HCT116 (cell line): ENCODE measurements at regions not wholly inside any gene's neighbourhood (a gene's known extent, or its start where the extent isn't known, plus 50 kb on each side); places are given as distances from the start of the nearest gene placed in this dataset.

ENCODE experiments used
- ATAC-seq: fragments of 200-7000 bp; cut with Tn5 transposase; 2 replicates; pipeline ENCODE4 v1.9.1; 2020; ENCODE audit warnings: mild to moderate bottlenecking, moderate library complexity
- BruUV-seq: library from RNA; stranded (reverse); fragments of 400-500 nt; replicated peaks from 2 replicates; lab custom pipeline; 2021; lab: Mats Ljungman, UMichigan
- CTCF ChIA-PET: fragments of 300-600 bp; sonication (Branson Sonifier 250); formaldehyde crosslinking; loops from one replicate; lab custom pipeline; 2021; ENCODE audit warnings: antibody characterized with exemption; lab: Charles Lee
- POLR2A ChIA-PET: fragments of 300-600, 350-600 bp; sonication (Branson Sonifier 250); formaldehyde crosslinking; loops from one replicate; lab custom pipeline; 2021; ENCODE audit warnings: antibody characterized with exemption; lab: Charles Lee
- RAD21 ChIA-PET, 2 experiments: fragments of 300-600 bp; sonication (Branson Sonifier 250); formaldehyde crosslinking; loops; one replicate each; lab custom pipeline; 2023; ENCODE audit warnings: low total read pairs in 2 of 2; ENCODE audit not compliant: uncharacterized antibody in 2 of 2, unreplicated experiment in 2 of 2, low non-redundant PET in 1 of 2; lab: Charles Lee
- DNase-seq: peaks from one replicate; pipeline ENCODE4 v3.0.0-alpha.2; 2010; ENCODE audit warnings: low read depth, low spot score
- H2AFZ ChIP-seq: fragments of 200-600 bp; shearing (Covaris generic), sonication (generic); 2 replicates; pipeline ENCODE4 v1.6.1; 2017; ENCODE audit warnings: low read depth, mixed run types, mixed read lengths, antibody characterized with exemption, low read length; ENCODE audit not compliant: poor library complexity, severe bottlenecking
- H3K27ac ChIP-seq: 2 replicates; pipeline ENCODE4 v1.5.1; 2012; ENCODE audit warnings: low read depth, low read length
- H3K27me3 ChIP-seq: fragments of 200-600 bp; sonication (generic); 2 replicates; pipeline ENCODE4 v1.6.1; 2016; ENCODE audit warnings: mixed run types, low read length, mixed read lengths; ENCODE audit not compliant: insufficient read depth
- H3K36me3 ChIP-seq, 2 experiments: fragments of 200-500 bp in 1 of 2; fragments of 200-600 bp in 1 of 2; sonication (Bioruptor generic) in 1 of 2; sonication (generic) in 1 of 2; 2 replicates each; pipeline versions ENCODE4 v1.5.1 to v1.6.1; 2014 to 2016; ENCODE audit warnings: low read length in 2 of 2, inconsistent platforms in 1 of 2, mixed read lengths in 1 of 2, mixed run types in 1 of 2; ENCODE audit not compliant: insufficient read depth in 2 of 2, control insufficient read depth in 1 of 2
- H3K4me1 ChIP-seq, 2 experiments: fragments of 200-600 bp in 1 of 2; sonication (generic) in 1 of 2; 2 replicates each; pipeline versions ENCODE4 v1.5.1 to v1.6.1; 2012 to 2017; ENCODE audit warnings: low read length in 2 of 2, inconsistent platforms in 1 of 2, mild to moderate bottlenecking in 1 of 2, mixed read lengths in 1 of 2, mixed run types in 1 of 2, moderate library complexity in 1 of 2; ENCODE audit not compliant: insufficient read depth in 2 of 2, control insufficient read depth in 1 of 2
- H3K4me2 ChIP-seq: fragments of 200-600 bp; sonication (generic); 2 replicates; pipeline ENCODE4 v1.6.1; 2017; ENCODE audit warnings: mixed run types, low read length, mixed read lengths
- H3K4me3 ChIP-seq, 2 experiments: fragments of 200-600 bp in 1 of 2; sonication (generic) in 1 of 2; replicated peaks in 1 of 2; 2 replicates each; pipeline ENCODE4 v1.5.1; 2011 to 2016; ENCODE audit warnings: low read length in 2 of 2, control low read depth in 1 of 2, low read depth in 1 of 2, mild to moderate bottlenecking in 1 of 2, mixed read lengths in 1 of 2, mixed run types in 1 of 2
- H3K79me2 ChIP-seq: fragments of 200-600 bp; sonication (generic); 2 replicates; pipeline ENCODE4 v1.6.1; 2017; ENCODE audit warnings: mild to moderate bottlenecking, mixed run types, low read length, moderate library complexity, mixed read lengths; ENCODE audit not compliant: insufficient read depth
- H3K9ac ChIP-seq: fragments of 200-600 bp; sonication (generic); 2 replicates; pipeline ENCODE4 v1.6.1; 2016; ENCODE audit warnings: low read length, mixed read lengths
- H3K9me2 ChIP-seq: fragments of 200-600 bp; sonication (generic), shearing (Covaris generic); 2 replicates; pipeline ENCODE4 v1.6.1; 2017; ENCODE audit warnings: mixed run types, mild to moderate bottlenecking, moderate library complexity; ENCODE audit not compliant: insufficient read depth
- H3K9me3 ChIP-seq, 2 experiments: fragments of 200-500 bp in 1 of 2; fragments of 200-600 bp in 1 of 2; sonication (Bioruptor generic) in 1 of 2; sonication (generic) in 1 of 2; 2 replicates each; pipeline ENCODE4 v1.6.1; 2014 to 2017; ENCODE audit warnings: low read length in 2 of 2, mixed read lengths in 2 of 2, inconsistent platforms in 1 of 2, low read depth in 1 of 2, mild to moderate bottlenecking in 1 of 2, mixed run types in 1 of 2, moderate library complexity in 1 of 2; ENCODE audit not compliant: control insufficient read depth in 1 of 2, insufficient read depth in 1 of 2
- H4K20me1 ChIP-seq: fragments of 200-600 bp; sonication (generic), shearing (Covaris generic); 2 replicates; pipeline ENCODE4 v1.6.1; 2017; ENCODE audit warnings: mixed run types, mild to moderate bottlenecking, moderate library complexity; ENCODE audit not compliant: insufficient read depth
- CBX3 ChIP-seq: IDR thresholded peaks from 2 replicates; pipeline ENCODE4 v1.6.1; 2012; ENCODE audit warnings: low read depth
- CEBPB ChIP-seq: IDR thresholded peaks from 2 replicates; pipeline ENCODE4 v1.6.1; 2012; ENCODE audit warnings: low read depth
- CTCF ChIP-seq, 3 experiments: fragments of 200-600 bp in 1 of 3; sonication (generic) in 1 of 3; IDR thresholded peaks in 2 of 3; conservative IDR thresholded peaks in 1 of 3; 2 replicates each; pipeline ENCODE4 v1.5.1; 2012 to 2017; ENCODE audit warnings: low read depth in 2 of 3, low read length in 2 of 3, antibody characterized with exemption in 1 of 3, borderline replicate concordance in 1 of 3, control low read depth in 1 of 3, mild to moderate bottlenecking in 1 of 3, mixed read lengths in 1 of 3, mixed run types in 1 of 3, moderate library complexity in 1 of 3; ENCODE audit not compliant: insufficient read depth in 1 of 3
- EGR1 ChIP-seq: IDR thresholded peaks from 2 replicates; pipeline ENCODE4 v1.6.1; 2012; ENCODE audit warnings: low read depth
- EZH2phosphoT487 ChIP-seq: fragments of 200-600 bp; IDR thresholded peaks from 2 replicates; pipeline ENCODE4 v1.6.1; 2018; ENCODE audit warnings: antibody characterized with exemption, borderline replicate concordance
- FOSL1 ChIP-seq: IDR thresholded peaks from 2 replicates; pipeline ENCODE4 v1.6.1; 2012; ENCODE audit warnings: low read depth
- MAX ChIP-seq: IDR thresholded peaks from 2 replicates; pipeline ENCODE4 v1.6.1; 2012
- POLR2A ChIP-seq: IDR thresholded peaks from 2 replicates; pipeline ENCODE4 v1.7.0; 2011; ENCODE audit warnings: borderline replicate concordance; ENCODE audit not compliant: insufficient read depth, insufficient read length; ENCODE audit errors: extremely low read depth
- POLR2AphosphoS5 ChIP-seq: IDR thresholded peaks from 2 replicates; pipeline ENCODE4 v1.6.1; 2011; ENCODE audit warnings: mild to moderate bottlenecking, low read depth, low read length, moderate library complexity
- RAD21 ChIP-seq: IDR thresholded peaks from 2 replicates; pipeline ENCODE4 v1.6.1; 2012; ENCODE audit warnings: low read depth, mild to moderate bottlenecking
- REST ChIP-seq: IDR thresholded peaks from 2 replicates; pipeline ENCODE4 v1.6.1; 2012; ENCODE audit warnings: low read depth
- SIN3A ChIP-seq: IDR thresholded peaks from 2 replicates; pipeline ENCODE4 v1.6.1; 2012; ENCODE audit warnings: low read depth
- SP1 ChIP-seq: IDR thresholded peaks from 2 replicates; pipeline ENCODE4 v1.6.1; 2012; ENCODE audit warnings: low read depth
- SRF ChIP-seq: IDR thresholded peaks from 2 replicates; pipeline ENCODE4 v1.6.1; 2012; ENCODE audit warnings: low read depth
- YY1 ChIP-seq: IDR thresholded peaks from 2 replicates; pipeline ENCODE4 v1.6.1; 2011; ENCODE audit warnings: low read length, low read depth, moderate library complexity, mild to moderate bottlenecking; ENCODE audit not compliant: insufficient replicate concordance; ENCODE audit errors: extremely low read depth
- ZNF274 ChIP-seq: fragments of 200-500 bp; sonication (Bioruptor generic); IDR thresholded peaks from 2 replicates; pipeline ENCODE4 v1.6.1; 2014; ENCODE audit warnings: mild to moderate bottlenecking, low read depth, low read length, inconsistent platforms
- intact Hi-C: fragments of 100-400 bp; cut with micrococcal nuclease; formaldehyde crosslinking; loops from 2 replicates; pipeline ENCODE4 v1.10.0; 2022

- ATAC-seq = no peak
- TF ChIP-seq MAX (no peak), SP1 (no peak), EGR1 (no peak), SIN3A (no peak), RAD21 (no peak), SRF (no peak), CTCF (IDR thresholded peaks at IDR 0.05 in 2 of 3, conservative IDR thresholded peaks at IDR 0.05 in 1 of 3; ENCODE audit: borderline replicate concordance in 1 of 3, insufficient read depth in 1 of 3, low read depth in 2 of 3, low read length in 2 of 3) (no peak), ZNF274 (no peak), YY1 (no peak), POLR2AphosphoS5 (no peak), POLR2A (no peak), CEBPB (no peak), REST (no peak), EZH2phosphoT487 (no peak), FOSL1 (no peak), CBX3 (no peak)
- H3K4me3 ChIP-seq = no peak overlapping the region
- intact Hi-C loops = no loop called here
- no peak for DNase-seq
- no peak overlapping the region for H3K9ac ChIP-seq
- no TSS peak for BruUV-seq
- no peak overlapping the region for H3K4me2 ChIP-seq
- H3K79me2 ChIP-seq = no peaks in the 10 kb centered on the region
- RAD21 ChIA-PET = no interaction called here
- H3K9me3 ChIP-seq = no peaks in the 10 kb centered on the region
- H3K9me2 ChIP-seq = no peaks in the 10 kb centered on the region
- H3K4me1 ChIP-seq = no peaks in the 10 kb centered on the region
- POLR2A ChIA-PET = no interaction called here
- H3K27me3 ChIP-seq = no peaks in the 10 kb centered on the region
- no peaks in the 10 kb centered on the region for H4K20me1 ChIP-seq
- no peak overlapping the region for H2AFZ ChIP-seq
- CTCF ChIA-PET = no interaction called here
- H3K36me3 ChIP-seq = no peaks in the 10 kb centered on the region
- H3K27ac ChIP-seq = no peak overlapping the region
These were observed 249.0 kb upstream of the CDH2 start for GRCh38 chr18:28425886-28426285.
